ENCODE measurements at regions not wholly inside any gene's neighbourhood (a gene's known extent, or its start where the extent isn't known, plus 50 kb on each side); places are given as distances from the start of the nearest gene placed in this dataset.

DNA sequence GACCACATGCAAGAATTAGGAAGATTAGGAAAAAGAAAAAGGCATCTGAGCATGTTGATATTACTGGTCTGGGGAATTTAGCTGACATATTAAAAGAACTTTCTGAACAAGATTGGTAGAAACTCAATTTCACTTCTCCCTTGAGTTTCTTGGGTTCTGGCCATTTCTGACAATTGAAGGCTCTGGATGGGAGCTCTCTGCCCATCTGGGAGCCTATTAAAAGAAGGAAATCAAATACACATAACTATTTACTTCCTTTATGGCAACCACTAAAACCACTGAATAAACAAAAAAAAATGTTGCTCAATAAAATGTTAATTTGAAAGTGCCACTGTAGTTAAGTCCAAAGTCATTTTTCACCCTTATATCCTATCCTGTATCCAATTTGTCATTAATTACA, 216.8 kb upstream of the HNMT start:
- H3K79me2 ChIP-seq (ENCODE audit: insufficient read depth, low read length), result no peaks in the 10 kb centered on the region

GRCh38 chr2:137748533-137748932, 215.7 kb upstream of the HNMT start:
- no peak for TF ChIP-seq EZH2phosphoT487 (IDR thresholded peaks at IDR 0.05; ENCODE audit: borderline replicate concordance)
- TF ChIP-seq, protein P1, sequence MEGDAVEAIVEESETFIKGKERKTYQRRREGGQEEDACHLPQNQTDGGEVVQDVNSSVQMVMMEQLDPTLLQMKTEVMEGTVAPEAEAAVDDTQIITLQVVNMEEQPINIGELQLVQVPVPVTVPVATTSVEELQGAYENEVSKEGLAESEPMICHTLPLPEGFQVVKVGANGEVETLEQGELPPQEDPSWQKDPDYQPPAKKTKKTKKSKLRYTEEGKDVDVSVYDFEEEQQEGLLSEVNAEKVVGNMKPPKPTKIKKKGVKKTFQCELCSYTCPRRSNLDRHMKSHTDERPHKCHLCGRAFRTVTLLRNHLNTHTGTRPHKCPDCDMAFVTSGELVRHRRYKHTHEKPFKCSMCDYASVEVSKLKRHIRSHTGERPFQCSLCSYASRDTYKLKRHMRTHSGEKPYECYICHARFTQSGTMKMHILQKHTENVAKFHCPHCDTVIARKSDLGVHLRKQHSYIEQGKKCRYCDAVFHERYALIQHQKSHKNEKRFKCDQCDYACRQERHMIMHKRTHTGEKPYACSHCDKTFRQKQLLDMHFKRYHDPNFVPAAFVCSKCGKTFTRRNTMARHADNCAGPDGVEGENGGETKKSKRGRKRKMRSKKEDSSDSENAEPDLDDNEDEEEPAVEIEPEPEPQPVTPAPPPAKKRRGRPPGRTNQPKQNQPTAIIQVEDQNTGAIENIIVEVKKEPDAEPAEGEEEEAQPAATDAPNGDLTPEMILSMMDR (conservative IDR thresholded peaks at IDR 0.05; ENCODE audit: low read length), result no peak
- Histone ChIP-seq H3K4me2 (ENCODE audit: low read depth, low read length, poor library complexity, severe bottlenecking) (no peak overlapping the region), H3F3A (ENCODE audit: low read depth) (no peaks in the 10 kb centered on the region), H3K79me2 (ENCODE audit: insufficient read depth, low read length) (no peaks in the 10 kb centered on the region), H3K9me2 (replicated peaks; ENCODE audit: low read depth, low read length) (no peaks in the 10 kb centered on the region), H3K4me3 (ENCODE audit: low read length, poor library complexity, severe bottlenecking) (no peak overlapping the region), H4K20me1 (ENCODE audit: insufficient read depth, low read length, poor library complexity, severe bottlenecking) (no peaks in the 10 kb centered on the region), H3K4me1 (ENCODE audit: insufficient read depth, low read length, poor library complexity, severe bottlenecking) (no peaks in the 10 kb centered on the region), H2AFZ (ENCODE audit: low read length) (no peak overlapping the region), H3K36me3 (ENCODE audit: insufficient read depth, low read length) (no peaks in the 10 kb centered on the region), H3K9ac (ENCODE audit: low read depth, low read length, poor library complexity, severe bottlenecking) (no peak overlapping the region), H3K27me3 (ENCODE audit: insufficient read depth, low read length, poor library complexity, severe bottlenecking) (no peaks in the 10 kb centered on the region), H3K9me3 (ENCODE audit: insufficient read depth, low read depth, low read length) (no peaks in the 10 kb centered on the region)

More for the DNA sequence above, 216.8 kb upstream of the HNMT start:
- no peak overlapping the region for H3K4me3 ChIP-seq (ENCODE audit: low read length, poor library complexity, severe bottlenecking)
- no peaks in the 10 kb centered on the region for H4K20me1 ChIP-seq (ENCODE audit: insufficient read depth, low read length, poor library complexity, severe bottlenecking)
- H3K4me1 ChIP-seq (ENCODE audit: insufficient read depth, low read length, poor library complexity, severe bottlenecking), result no peaks in the 10 kb centered on the region
- H3K9me3 ChIP-seq (ENCODE audit: insufficient read depth, low read depth, low read length), result no peaks in the 10 kb centered on the region
- no peak overlapping the region for H3K9ac ChIP-seq (ENCODE audit: low read depth, low read length, poor library complexity, severe bottlenecking)
- TF ChIP-seq, protein P1 (conservative IDR thresholded peaks at IDR 0.05; ENCODE audit: low read length), result no peak
- TF ChIP-seq EZH2phosphoT487 (IDR thresholded peaks at IDR 0.05; ENCODE audit: borderline replicate concordance), result no peak
- no peaks in the 10 kb centered on the region for H3K9me2 ChIP-seq (replicated peaks; ENCODE audit: low read depth, low read length)
- H3F3A ChIP-seq (ENCODE audit: low read depth), result no peaks in the 10 kb centered on the region
- H3K4me2 ChIP-seq (ENCODE audit: low read depth, low read length, poor library complexity, severe bottlenecking), result no peak overlapping the region
- no peaks in the 10 kb centered on the region for H3K36me3 ChIP-seq (ENCODE audit: insufficient read depth, low read length)
- H3K27me3 ChIP-seq (ENCODE audit: insufficient read depth, low read length, poor library complexity, severe bottlenecking), result no peaks in the 10 kb centered on the region
- H2AFZ ChIP-seq (ENCODE audit: low read length), result no peak overlapping the region

- Histone ChIP-seq H3K9ac (ENCODE audit: low read depth, low read length, poor library complexity, severe bottlenecking) (no peak overlapping the region), H3K79me2 (ENCODE audit: insufficient read depth, low read length) (no peaks in the 10 kb centered on the region), H4K20me1 (ENCODE audit: insufficient read depth, low read length, poor library complexity, severe bottlenecking) (no peaks in the 10 kb centered on the region), H3K4me2 (ENCODE audit: low read depth, low read length, poor library complexity, severe bottlenecking) (no peak overlapping the region), H3K4me1 (ENCODE audit: insufficient read depth, low read length, poor library complexity, severe bottlenecking) (no peaks in the 10 kb centered on the region), H3F3A (ENCODE audit: low read depth) (no peaks in the 10 kb centered on the region), H3K9me2 (replicated peaks; ENCODE audit: low read depth, low read length) (no peaks in the 10 kb centered on the region), H3K27me3 (ENCODE audit: insufficient read depth, low read length, poor library complexity, severe bottlenecking) (no peaks in the 10 kb centered on the region), H3K4me3 (ENCODE audit: low read length, poor library complexity, severe bottlenecking) (no peak overlapping the region), H2AFZ (ENCODE audit: low read length) (no peak overlapping the region), H3K9me3 (ENCODE audit: insufficient read depth, low read depth, low read length) (no peaks in the 10 kb centered on the region), H3K36me3 (ENCODE audit: insufficient read depth, low read length) (no peaks in the 10 kb centered on the region)
- TF ChIP-seq, protein P1 (conservative IDR thresholded peaks at IDR 0.05; ENCODE audit: low read length), result no peak
- no peak for TF ChIP-seq EZH2phosphoT487 (IDR thresholded peaks at IDR 0.05; ENCODE audit: borderline replicate concordance)
Measured at GRCh38 chr2:137764646-137765045, 199.6 kb upstream of the HNMT start.
